HepG2 (cell line): ENCODE measurements at regions not wholly inside any gene's neighbourhood (a gene's known extent, or its start where the extent isn't known, plus 50 kb on each side); places are given as distances from the start of the nearest gene placed in this dataset.

Experiments used
- BHLHE40 ChIP-seq: IDR thresholded peaks from 2 replicates; pipeline ENCODE4 v1.6.1; 2011; ENCODE audit warnings: low read length, improper control_type of control experiment
- DNMT3B ChIP-seq: conservative IDR thresholded peaks from 2 replicates; pipeline ENCODE4 v1.6.1; 2016; ENCODE audit warnings: missing biosample characterization, control low read depth
- FOSL1 ChIP-seq: sonication (generic); formaldehyde crosslinking; IDR thresholded peaks from 2 replicates; pipeline ENCODE4 v1.9.0; 2021; ENCODE audit warnings: missing genetic modification reagents, borderline replicate concordance
- LCORL ChIP-seq, 2 experiments: fragments of 450-650 bp in 1 of 2; sonication (generic) in 1 of 2; formaldehyde crosslinking in 1 of 2; IDR thresholded peaks; 2 replicates each; pipeline versions ENCODE4 v1.5.0 to v1.6.1; 2017 to 2020; ENCODE audit warnings: antibody characterized with exemption in 1 of 2, missing genetic modification reagents in 1 of 2
- RAD51 ChIP-seq: fragments of 450-650 bp; IDR thresholded peaks from 2 replicates; pipeline ENCODE4 v1.6.1; 2016; ENCODE audit warnings: borderline replicate concordance
- SP1 ChIP-seq, 2 experiments: fragments of 450-650 bp in 1 of 2; sonication (generic) in 1 of 2; formaldehyde crosslinking in 1 of 2; IDR thresholded peaks; 2 replicates each; pipeline versions ENCODE4 v1.4.0 to v1.6.1; 2016 to 2020; ENCODE audit warnings: missing genetic modification reagents in 1 of 2
- ZKSCAN8 ChIP-seq: IDR thresholded peaks from 2 replicates; pipeline ENCODE4 v1.6.1; 2016; ENCODE audit warnings: borderline replicate concordance, missing genetic modification reagents, missing compliant biosample characterization
- ZNF160 ChIP-seq: sonication (generic); formaldehyde crosslinking; IDR thresholded peaks from 2 replicates; pipeline ENCODE4 v1.8.0; 2022; ENCODE audit warnings: mild to moderate bottlenecking, inconsistent platforms, missing genetic modification reagents
- ZNF354B ChIP-seq: sonication (generic); formaldehyde crosslinking; IDR thresholded peaks from 2 replicates; pipeline ENCODE4 v1.8.0; 2022; ENCODE audit warnings: mild to moderate bottlenecking, missing genetic modification reagents
- ZSCAN20 ChIP-seq: sonication (generic); formaldehyde crosslinking; IDR thresholded peaks from 2 replicates; pipeline ENCODE4 v1.4.0; 2020; ENCODE audit warnings: missing genetic modification reagents, mild to moderate bottlenecking, borderline replicate concordance
- TF ChIP-seq, protein P1 (sequence below): sonication (generic); formaldehyde crosslinking; IDR thresholded peaks from 2 replicates; pipeline ENCODE4 v1.5.0; 2020; ENCODE audit warnings: mild to moderate bottlenecking, missing genetic modification reagents, moderate library complexity
- TF ChIP-seq, protein P2 (sequence below): sonication (generic); formaldehyde crosslinking; IDR thresholded peaks from 2 replicates; pipeline ENCODE4 v1.8.0; 2022; ENCODE audit warnings: mild to moderate bottlenecking, missing genetic modification reagents, moderate library complexity
- TF ChIP-seq, protein P3 (sequence below): sonication (generic); formaldehyde crosslinking; IDR thresholded peaks from 2 replicates; pipeline ENCODE4 v1.4.0; 2020; ENCODE audit warnings: missing genetic modification reagents, mild to moderate bottlenecking, borderline replicate concordance

DNA sequence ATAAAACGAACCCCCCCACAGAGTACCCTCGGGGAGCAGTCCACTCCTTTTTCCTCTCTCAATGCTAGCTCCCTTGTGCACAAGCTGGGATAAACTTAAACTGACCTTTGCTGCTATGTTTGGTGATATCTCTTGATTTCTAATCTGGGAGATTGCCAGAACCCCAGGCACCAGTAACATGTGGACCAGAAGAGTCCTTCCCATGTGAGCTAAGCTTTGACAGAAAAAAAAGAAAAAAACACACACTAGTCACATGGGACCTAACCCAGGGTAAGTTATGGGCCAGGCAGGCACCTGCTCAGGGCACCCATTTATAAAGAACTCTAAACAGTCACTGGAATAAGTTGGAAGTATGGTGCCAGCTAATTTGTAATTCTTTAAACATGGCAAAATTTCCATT is 242.6 kb downstream of the EN1 start:
- TF ChIP-seq ZSCAN20 (no peak), SP1 (IDR thresholded peaks at IDR 0.05) (no peak), SP1 (CRISPR knock-in tag; IDR thresholded peaks at IDR 0.05) (no peak), LCORL (IDR thresholded peaks at IDR 0.05) (no peak), LCORL (CRISPR knock-in tag; IDR thresholded peaks at IDR 0.05) (no peak), BHLHE40 (no peak), ZKSCAN8 (no peak), ZNF354B (CRISPR knock-in tag) (no peak), DNMT3B (CRISPR knock-in tag) (no peak), RAD51 (no peak), FOSL1 (no peak), ZNF160 (CRISPR knock-in tag) (no peak)
- TF ChIP-seq, protein P1, sequence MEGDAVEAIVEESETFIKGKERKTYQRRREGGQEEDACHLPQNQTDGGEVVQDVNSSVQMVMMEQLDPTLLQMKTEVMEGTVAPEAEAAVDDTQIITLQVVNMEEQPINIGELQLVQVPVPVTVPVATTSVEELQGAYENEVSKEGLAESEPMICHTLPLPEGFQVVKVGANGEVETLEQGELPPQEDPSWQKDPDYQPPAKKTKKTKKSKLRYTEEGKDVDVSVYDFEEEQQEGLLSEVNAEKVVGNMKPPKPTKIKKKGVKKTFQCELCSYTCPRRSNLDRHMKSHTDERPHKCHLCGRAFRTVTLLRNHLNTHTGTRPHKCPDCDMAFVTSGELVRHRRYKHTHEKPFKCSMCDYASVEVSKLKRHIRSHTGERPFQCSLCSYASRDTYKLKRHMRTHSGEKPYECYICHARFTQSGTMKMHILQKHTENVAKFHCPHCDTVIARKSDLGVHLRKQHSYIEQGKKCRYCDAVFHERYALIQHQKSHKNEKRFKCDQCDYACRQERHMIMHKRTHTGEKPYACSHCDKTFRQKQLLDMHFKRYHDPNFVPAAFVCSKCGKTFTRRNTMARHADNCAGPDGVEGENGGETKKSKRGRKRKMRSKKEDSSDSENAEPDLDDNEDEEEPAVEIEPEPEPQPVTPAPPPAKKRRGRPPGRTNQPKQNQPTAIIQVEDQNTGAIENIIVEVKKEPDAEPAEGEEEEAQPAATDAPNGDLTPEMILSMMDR (CRISPR knock-in tag) = no peak
- TF ChIP-seq, protein P2, sequence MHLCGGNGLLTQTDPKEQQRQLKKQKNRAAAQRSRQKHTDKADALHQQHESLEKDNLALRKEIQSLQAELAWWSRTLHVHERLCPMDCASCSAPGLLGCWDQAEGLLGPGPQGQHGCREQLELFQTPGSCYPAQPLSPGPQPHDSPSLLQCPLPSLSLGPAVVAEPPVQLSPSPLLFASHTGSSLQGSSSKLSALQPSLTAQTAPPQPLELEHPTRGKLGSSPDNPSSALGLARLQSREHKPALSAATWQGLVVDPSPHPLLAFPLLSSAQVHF (CRISPR knock-in tag) = no peak
- TF ChIP-seq, protein P3, sequence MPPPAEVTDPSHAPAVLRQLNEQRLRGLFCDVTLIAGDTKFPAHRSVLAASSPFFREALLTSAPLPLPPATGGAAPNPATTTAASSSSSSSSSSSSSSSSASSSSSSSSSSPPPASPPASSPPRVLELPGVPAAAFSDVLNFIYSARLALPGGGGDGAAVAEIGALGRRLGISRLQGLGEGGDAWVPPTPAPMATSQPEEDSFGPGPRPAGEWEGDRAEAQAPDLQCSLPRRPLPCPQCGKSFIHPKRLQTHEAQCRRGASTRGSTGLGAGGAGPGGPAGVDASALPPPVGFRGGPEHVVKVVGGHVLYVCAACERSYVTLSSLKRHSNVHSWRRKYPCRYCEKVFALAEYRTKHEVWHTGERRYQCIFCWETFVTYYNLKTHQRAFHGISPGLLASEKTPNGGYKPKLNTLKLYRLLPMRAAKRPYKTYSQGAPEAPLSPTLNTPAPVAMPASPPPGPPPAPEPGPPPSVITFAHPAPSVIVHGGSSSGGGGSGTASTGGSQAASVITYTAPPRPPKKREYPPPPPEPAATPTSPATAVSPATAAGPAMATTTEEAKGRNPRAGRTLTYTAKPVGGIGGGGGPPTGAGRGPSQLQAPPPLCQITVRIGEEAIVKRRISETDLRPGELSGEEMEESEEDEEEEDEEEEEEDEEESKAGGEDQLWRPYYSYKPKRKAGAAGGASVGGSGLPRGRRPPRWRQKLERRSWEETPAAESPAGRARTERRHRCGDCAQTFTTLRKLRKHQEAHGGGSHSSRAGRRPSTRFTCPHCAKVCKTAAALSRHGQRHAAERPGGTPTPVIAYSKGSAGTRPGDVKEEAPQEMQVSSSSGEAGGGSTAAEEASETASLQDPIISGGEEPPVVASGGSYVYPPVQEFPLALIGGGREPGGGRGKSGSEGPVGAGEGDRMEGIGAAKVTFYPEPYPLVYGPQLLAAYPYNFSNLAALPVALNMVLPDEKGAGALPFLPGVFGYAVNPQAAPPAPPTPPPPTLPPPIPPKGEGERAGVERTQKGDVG (CRISPR knock-in tag) = no peak
